PC-3 (cell line): ENCODE measurements at regions not wholly inside any gene's neighbourhood (a gene's known extent, or its start where the extent isn't known, plus 50 kb on each side); places are given as distances from the start of the nearest gene placed in this dataset.

ENCODE experiments used
- CTCF ChIP-seq: fragments of 300-600 bp; sonication (generic); conservative IDR thresholded peaks from 2 replicates; pipeline ENCODE4 v1.5.1; 2017; ENCODE audit warnings: antibody characterized with exemption, low read depth, mild to moderate bottlenecking, low read length
- EZH2phosphoT487 ChIP-seq: fragments of 300-600 bp; sonication (generic); IDR thresholded peaks from 2 replicates; pipeline ENCODE4 v1.6.1; 2018; ENCODE audit warnings: mild to moderate bottlenecking, antibody characterized with exemption, low read length, borderline replicate concordance

- TF ChIP-seq EZH2phosphoT487 (no peak), CTCF (no peak)
Observed at GRCh38 chr15:96153929-96154328, 176.6 kb upstream of the NR2F2 start.
